ENCODE measurements at regions not wholly inside any gene's neighbourhood (a gene's known extent, or its start where the extent isn't known, plus 50 kb on each side); places are given as distances from the start of the nearest gene placed in this dataset.

GRCh38 chr5:106854922-106855321 lies 815.8 kb downstream of the EFNA5 start:
- no peak for TF ChIP-seq SIN3A (IDR thresholded peaks at IDR 0.05; ENCODE audit: borderline replicate concordance, insufficient read depth, low read length)
- no peak for TF ChIP-seq REST (IDR thresholded peaks at IDR 0.05; ENCODE audit: insufficient read depth in 1 of 2, low read depth in 2 of 2, low read length in 2 of 2)
- no peak for TF ChIP-seq TAF1 (IDR thresholded peaks at IDR 0.05; ENCODE audit: borderline replicate concordance, insufficient read depth, low read length)

All from PFSK-1 (cell line).